Ureter (tissue), 1 donor: ENCODE measurements at regions not wholly inside any gene's neighbourhood (a gene's known extent, or its start where the extent isn't known, plus 50 kb on each side); places are given as distances from the start of the nearest gene placed in this dataset.

Source experiments
- DNase-seq: peaks from one replicate; pipeline ENCODE4 v3.0.0-alpha.2; 2020; ENCODE audit warnings: low spot score
- donor health status: DM: yes; HTN: yes; CAD: no.

DNA sequence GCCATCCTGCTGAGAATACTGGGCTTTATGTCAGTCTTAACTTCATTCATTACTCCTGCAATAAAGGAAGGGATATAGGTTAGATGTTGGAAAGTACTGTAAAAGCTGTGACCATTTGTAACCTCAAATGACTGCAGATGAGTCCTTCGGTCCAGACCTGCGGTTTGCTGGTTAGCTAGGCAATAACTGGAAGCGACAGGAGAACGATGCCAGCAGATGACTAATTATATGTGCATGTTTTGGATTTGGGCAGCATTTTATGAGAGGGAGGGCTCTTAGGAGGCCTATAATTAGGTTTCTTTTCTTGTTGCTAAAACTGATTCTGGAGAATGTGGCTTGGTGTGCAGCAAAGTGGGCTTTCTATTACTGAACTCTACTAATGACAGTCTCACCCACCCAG, 205.6 kb downstream of the TMEM182 start:
- no peak for DNase-seq

- DNase-seq = no peak
These were observed 206.5 kb downstream of the TMEM182 start for GRCh38 chr2:102968375-102968774.

DNA sequence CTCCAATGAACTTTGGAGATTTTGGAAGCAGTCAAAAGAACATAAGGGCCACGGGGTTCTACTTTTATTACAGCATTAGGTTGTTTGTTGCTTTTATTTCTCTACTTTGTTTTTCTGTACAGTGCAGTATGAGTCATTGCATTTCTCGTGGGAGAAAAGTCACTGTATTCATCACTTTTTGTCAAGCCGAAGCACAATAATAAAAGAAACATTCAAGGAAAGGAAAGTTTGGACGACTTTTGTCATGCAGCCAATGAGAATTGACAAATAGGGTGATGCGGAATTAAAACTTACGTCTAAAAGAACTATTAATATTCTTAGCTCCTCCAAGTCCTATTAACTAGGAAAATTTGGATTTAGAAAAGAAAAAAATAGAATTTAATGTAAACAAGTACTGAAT, 209.9 kb downstream of the TMEM182 start:
- no peak for DNase-seq

- DNase-seq = peak; percentile 48
These were observed 214.5 kb downstream of the TMEM182 start for GRCh38 chr2:102975996-102976975.

DNA sequence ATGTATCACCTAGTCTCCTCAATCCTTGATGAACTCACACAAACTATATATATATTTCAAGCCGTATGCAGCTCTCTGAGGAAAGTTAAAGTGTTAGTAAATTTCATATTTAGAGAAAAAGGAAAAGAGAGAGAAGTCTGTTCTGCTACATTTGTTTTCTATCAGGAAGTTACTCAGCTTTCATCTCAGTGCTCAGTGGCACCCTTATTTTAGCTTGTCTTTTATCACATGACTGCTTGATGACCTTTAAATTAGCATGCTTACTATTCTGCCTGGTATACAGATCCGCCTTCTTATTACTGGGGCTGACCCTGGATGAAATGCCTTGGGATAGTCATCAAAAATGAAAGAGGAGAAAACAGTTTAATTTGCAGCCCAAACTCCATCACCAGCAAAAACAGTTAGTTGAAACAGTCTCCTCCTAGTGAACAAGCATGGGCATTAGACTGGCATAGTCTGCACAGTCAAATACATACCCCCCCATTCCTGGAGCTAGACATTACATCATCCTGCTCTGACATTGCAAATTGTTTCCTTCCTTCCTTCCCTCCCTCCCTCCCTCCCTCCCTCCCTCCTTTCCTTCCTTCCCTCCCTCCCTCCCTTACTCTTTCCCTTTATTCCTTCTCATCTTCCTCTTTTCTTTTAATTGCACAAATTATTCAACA, 215.7 kb downstream of the TMEM182 start:
- no peak for DNase-seq

DNA sequence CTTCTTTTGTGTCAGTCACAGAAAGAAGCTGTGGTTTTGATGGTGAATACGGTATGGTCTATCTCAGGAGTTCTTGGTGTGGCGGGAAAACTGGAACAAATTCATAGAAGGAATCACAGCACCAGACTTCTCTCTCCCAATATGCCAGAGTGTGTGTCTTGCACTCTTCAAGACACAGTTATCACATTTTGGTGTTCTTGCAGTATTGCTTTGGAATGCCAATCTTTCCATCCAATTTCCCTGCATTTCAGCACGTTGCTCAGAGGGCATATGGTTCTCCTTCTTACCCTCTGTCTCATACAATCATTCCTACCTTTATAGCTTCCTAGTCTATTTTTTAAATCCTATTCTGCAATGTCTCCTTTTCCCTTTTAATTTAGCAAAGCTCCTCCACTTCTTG, 216.3 kb downstream of the TMEM182 start:
- no peak for DNase-seq

DNA sequence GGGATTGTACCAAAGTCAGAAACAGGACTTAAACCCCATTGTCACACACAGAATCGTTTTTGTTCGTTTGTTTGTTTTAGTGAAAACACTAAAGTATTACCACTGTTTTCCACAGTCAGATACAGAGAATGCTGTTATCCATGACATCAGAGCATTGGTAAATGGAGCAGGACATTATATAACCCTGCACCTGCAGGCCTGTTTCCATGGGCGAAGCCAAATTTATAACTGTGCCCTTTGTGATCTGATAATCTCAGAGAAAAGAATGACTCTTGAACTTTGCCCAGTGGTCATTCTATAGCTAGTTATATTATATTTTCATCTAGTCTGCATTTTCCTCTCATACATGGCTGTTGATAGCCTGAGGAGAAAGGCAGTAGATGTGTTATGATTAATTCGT, 217.6 kb downstream of the TMEM182 start:
- no peak for DNase-seq

GRCh38 chr2:102983786-102984185, 222.0 kb downstream of the TMEM182 start:
- DNase-seq = no peak

DNA sequence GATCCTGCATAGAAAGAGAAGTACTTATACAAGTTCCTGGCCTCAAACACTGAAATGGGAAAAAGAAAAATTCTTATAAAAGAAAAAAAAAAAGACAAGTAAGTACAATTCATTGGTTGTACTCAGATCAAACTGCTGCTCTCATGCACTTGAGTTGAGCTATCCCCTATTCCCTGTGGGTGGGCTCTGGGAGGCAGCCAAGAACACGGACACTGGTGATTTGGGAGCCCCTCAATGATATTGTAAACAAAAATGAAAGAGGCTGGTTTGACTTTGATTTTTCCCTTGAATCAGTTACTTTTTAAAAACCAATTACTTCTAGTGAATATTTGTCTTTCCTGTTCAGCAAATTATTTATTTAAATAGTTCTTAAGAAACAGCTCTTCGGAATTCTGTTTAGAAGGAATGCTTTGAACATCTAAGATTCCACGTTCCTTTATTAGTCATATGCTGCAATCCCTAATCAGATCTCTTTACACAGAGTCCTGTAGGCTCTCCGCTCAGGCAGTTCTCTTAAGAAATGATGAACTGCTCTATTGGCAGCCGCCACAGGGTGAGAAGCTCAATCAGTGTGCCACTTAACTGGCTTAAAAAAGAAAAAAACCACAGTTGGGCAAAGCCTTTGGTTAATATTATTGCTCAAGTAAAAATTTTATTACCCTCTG, 225.1 kb downstream of the TMEM182 start:
- no peak for DNase-seq

DNA sequence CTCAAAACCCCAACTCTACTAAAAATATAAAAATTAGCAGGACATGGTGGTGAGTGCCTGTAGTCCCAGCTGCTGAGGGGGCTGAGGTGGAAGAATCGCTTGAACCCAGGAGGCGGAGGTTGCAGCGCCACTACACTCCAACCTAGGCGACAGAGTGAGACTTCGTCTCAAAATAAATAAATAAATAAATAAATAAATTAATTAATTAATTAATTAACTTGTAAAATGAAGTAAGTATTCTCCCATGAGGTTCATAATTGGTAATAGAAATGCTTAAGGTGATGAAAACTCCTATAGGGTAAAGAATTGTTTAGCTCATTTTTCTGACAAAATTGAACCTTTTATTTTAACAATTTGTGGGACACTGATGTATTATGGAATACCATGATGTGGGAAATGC, 230.8 kb downstream of the TMEM182 start:
- DNase-seq = no peak

DNA sequence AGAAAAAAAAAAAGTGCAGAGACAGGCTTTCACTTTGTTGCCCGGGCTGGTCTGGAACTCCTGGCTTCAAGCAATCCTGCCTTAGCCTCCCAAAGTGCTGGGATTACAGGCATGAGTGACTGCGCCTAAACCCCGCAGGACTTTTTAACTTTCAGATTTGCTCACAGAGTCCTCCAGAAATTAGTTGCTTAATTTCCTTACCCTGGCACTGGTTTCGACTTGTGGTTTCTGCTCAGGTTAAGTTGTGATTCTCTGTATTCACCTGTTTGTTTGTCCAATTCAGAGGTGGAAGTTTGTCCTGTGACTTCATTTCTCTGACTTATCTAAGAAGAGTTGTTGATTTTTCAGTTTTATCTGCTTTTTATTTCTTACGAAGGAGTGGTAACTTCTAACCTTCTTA, 238.1 kb downstream of the TMEM182 start:
- DNase-seq = no peak

- no peak for DNase-seq
These were observed 241.1 kb downstream of the TMEM182 start for GRCh38 chr2:103002954-103003353.

DNA sequence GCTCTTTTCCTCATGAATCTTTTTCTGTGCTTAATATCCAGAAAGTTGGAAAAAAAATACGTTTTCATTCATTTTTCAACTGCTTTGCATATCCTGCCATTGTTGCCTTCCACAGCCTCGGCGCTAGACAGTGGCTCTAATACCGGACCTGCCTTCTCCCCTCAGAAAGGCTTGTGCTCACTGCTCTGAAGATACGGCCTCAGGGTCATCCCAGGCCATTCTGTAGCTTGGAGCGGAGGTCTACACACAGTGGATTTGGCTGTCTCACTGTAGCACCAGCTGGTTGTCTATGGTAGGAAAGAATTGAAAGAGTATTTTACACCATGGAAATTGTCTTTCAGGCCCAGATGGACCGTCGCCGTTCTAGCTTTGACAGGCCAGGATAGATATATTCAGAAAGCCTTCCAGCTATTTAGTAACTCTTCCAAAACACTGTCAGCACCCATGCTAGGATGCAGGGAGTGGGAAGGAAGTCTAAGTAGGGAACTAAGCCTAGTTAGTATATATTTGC, 242.0 kb downstream of the TMEM182 start:
- no peak for DNase-seq

DNA sequence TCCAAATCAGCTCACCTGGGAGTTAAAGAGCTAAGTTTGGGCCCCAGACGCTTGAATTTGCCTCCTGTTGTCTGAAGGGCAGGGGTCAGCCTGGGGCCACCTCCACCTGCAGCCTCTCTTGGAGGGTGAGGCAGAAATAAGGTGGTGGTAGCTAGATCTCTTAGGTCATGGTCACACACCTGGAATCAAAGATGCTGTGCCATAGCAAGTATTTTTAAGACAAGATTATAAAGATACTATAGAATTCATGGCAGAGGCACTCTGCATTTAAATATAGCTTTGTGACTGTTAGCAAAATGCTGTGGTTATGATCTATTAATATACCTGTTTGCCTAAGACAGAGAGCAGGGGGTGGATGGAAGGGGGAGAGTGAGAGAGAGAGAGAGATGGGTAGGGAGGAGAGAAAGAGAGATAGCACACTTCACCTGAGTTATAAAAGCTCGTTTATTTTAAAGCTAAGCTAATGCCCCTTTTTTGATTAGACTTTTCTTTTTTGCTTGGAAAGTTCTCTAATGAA, 242.7 kb downstream of the TMEM182 start:
- no peak for DNase-seq

DNA sequence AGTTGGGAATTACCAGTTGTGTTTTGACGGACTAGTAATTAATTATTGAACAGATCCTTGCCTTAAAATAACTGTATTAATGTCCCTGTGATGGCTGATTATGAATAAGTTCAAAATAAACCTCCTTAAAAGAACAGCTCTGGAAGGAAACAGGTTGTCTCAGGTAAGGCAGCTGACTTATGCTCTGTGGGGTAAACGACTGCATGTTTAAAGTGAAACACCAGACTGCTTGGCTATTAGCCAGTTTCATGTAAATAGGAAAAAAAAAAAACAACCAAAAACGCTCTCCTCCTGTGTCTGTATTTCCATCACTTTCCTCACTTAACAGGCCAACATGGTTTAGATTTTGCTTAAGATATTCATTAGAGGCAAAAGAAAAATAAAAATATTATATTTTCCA, 243.6 kb downstream of the TMEM182 start:
- no peak for DNase-seq

- DNase-seq = no peak
These were observed 245.3 kb downstream of the TMEM182 start for GRCh38 chr2:103007086-103007485.

DNA sequence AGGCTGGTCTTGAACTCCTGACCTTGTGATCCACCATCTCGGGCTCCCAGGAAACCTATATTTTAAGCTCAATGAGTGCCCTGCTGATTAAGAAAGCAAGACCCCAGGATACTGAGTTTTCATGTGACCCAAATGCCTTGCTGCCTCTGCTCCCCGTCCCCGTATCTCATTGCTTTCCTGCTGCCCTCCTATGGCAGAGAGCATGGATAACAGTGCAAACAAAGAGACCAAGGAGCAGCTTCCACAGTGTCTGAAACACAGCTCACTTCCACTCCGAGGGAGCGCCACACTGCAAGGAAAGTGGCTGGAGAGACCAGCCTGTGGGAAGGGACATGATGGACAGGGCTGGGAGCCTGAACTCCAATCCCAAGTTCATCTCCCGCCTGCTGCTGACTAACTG, 246.8 kb downstream of the TMEM182 start:
- DNase-seq = no peak

- no peak for DNase-seq
These were observed 248.0 kb downstream of the TMEM182 start for GRCh38 chr2:103009871-103010270.

DNA sequence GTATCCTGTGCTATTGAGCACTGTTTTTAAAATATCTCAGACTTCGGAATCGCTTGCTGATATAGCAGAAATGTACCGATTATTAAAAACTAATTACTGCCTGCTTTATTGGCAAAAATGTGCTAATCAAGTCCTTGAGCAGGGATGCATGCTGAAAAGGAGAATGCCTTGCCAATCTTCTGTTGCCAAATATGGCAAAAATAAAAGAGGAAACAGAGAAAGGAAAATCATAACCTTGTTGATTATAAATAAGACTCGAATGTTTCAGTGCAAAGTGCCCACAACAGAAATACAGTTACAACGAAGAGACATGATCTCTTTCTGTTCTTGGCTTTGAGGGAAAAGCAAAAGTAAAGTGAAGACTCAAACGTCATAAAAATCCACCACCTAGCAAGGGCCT, 248.5 kb downstream of the TMEM182 start:
- no peak for DNase-seq

GRCh38 chr2:103010751-103011150, 248.9 kb downstream of the TMEM182 start:
- no peak for DNase-seq

- DNase-seq = no peak
These were observed 250.8 kb downstream of the TMEM182 start for GRCh38 chr2:103012590-103012989.

DNA sequence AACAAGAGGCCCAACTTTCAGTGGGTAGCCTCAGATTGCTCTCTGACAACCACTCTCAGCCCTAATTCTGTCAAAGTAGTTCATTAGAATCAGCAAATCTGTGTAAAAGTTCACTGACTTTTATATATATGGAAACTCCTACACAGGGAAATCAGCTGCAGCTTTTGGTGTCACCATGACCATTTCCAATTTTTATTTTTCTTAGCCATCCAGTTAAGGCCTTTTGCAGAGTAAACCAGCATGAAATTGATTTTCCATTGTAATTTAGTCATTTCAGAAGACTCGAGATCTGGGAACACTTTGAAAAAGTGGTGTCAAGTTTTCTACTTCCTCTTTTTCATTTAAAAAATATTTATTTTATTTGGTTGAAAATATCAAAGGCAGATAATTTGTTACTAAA, 263.2 kb downstream of the TMEM182 start:
- no peak for DNase-seq
